Frontal cortex (tissue), 3 donors: ENCODE measurements at regions not wholly inside any gene's neighbourhood (a gene's known extent, or its start where the extent isn't known, plus 50 kb on each side); places are given as distances from the start of the nearest gene placed in this dataset.
A peak's percentile ranks its signal among the peaks of the same experiment; 100 is the strongest.

ENCODE experiments used
- DNase-seq, 2 donors: peaks; one replicate each; pipeline ENCODE4 v3.0.0; 2012; ENCODE audit warnings: low spot score in 2 of 2
- FAIRE-seq: peaks from 2 replicates; lab custom pipeline; 2012; peaks lifted over from hg19 to GRCh38; lab: Jason Lieb, UNC
- donor health status: control.
- donor health status: control.
- donor health status: control.

- FAIRE-seq, result no peak
- DNase-seq, result no peak
Observed at GRCh38 chr1:58861076-58861475, 77.2 kb upstream of the JUN start.

GRCh38 chr1:58861506-58861905, 77.7 kb upstream of the JUN start:
- DNase-seq, result no peak
- FAIRE-seq, result no peak

GRCh38 chr1:58862728-58863385, 79.0 kb upstream of the JUN start:
- FAIRE-seq (peak; percentile 36), DNase-seq (no peak)

- FAIRE-seq (no peak), DNase-seq (no peak)
Observed at GRCh38 chr1:58864654-58865053, 80.8 kb upstream of the JUN start.

GRCh38 chr1:58866578-58866977, 82.7 kb upstream of the JUN start:
- DNase-seq (no peak), FAIRE-seq (no peak)

GRCh38 chr1:58869638-58870297, 85.9 kb upstream of the JUN start:
- FAIRE-seq, result no peak

GRCh38 chr1:58870298-58870676, 86.4 kb upstream of the JUN start:
- no peak for DNase-seq
- no peak for FAIRE-seq

More at GRCh38 chr1:58869638-58870297, 85.9 kb upstream of the JUN start:
- DNase-seq, result no peak

GRCh38 chr1:58874342-58874741, 90.5 kb upstream of the JUN start:
- DNase-seq (no peak), FAIRE-seq (no peak)

- DNase-seq, result no peak
- peak; percentile 3 for FAIRE-seq
Observed at GRCh38 chr1:58874757-58875755, 91.2 kb upstream of the JUN start.

- DNase-seq (no peak), FAIRE-seq (no peak)
Observed at GRCh38 chr1:58879464-58879863, 95.6 kb upstream of the JUN start.

- no peak for FAIRE-seq
- no peak for DNase-seq
Observed at GRCh38 chr1:58880592-58880991, 96.7 kb upstream of the JUN start.

- FAIRE-seq (no peak), DNase-seq (no peak)
Observed at GRCh38 chr1:58881471-58881994, 97.7 kb upstream of the JUN start.

- no peak for DNase-seq
- FAIRE-seq, result no peak
Observed at GRCh38 chr1:58882322-58882948, 98.6 kb upstream of the JUN start.

GRCh38 chr1:58883037-58883887, 99.4 kb upstream of the JUN start:
- FAIRE-seq, result no peak
- peak in 1 of 2 donors; percentile 39 for DNase-seq

- DNase-seq (no peak), FAIRE-seq (no peak)
Observed at GRCh38 chr1:58883888-58884482, 100.1 kb upstream of the JUN start.

- DNase-seq (no peak), FAIRE-seq (no peak)
Observed at GRCh38 chr1:58884706-58885661, 101.1 kb upstream of the JUN start.

- FAIRE-seq (no peak), DNase-seq (peak in 1 of 2 donors; percentile 42)
Observed at GRCh38 chr1:58885998-58886397, 102.2 kb upstream of the JUN start.

- FAIRE-seq (no peak), DNase-seq (no peak)
Observed at GRCh38 chr1:58886611-58887010, 102.8 kb upstream of the JUN start.
